ENCODE measurements at regions not wholly inside any gene's neighbourhood (a gene's known extent, or its start where the extent isn't known, plus 50 kb on each side); places are given as distances from the start of the nearest gene placed in this dataset.
A peak's percentile ranks its signal among the peaks of the same experiment; 100 is the strongest.

GRCh38 chr1:221045842-221046831 is 166.9 kb downstream of the HLX start (continued):
- TF ChIP-seq, protein P1, sequence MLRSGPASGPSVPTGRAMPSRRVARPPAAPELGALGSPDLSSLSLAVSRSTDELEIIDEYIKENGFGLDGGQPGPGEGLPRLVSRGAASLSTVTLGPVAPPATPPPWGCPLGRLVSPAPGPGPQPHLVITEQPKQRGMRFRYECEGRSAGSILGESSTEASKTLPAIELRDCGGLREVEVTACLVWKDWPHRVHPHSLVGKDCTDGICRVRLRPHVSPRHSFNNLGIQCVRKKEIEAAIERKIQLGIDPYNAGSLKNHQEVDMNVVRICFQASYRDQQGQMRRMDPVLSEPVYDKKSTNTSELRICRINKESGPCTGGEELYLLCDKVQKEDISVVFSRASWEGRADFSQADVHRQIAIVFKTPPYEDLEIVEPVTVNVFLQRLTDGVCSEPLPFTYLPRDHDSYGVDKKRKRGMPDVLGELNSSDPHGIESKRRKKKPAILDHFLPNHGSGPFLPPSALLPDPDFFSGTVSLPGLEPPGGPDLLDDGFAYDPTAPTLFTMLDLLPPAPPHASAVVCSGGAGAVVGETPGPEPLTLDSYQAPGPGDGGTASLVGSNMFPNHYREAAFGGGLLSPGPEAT (IDR thresholded peaks at IDR 0.05; ENCODE audit: low read depth): peak; percentile 81
- TF ChIP-seq SPI1 (IDR thresholded peaks at IDR 0.05; ENCODE audit: borderline replicate concordance, insufficient read depth, low read depth, low read length): peak; percentile 91
- peak; percentile 18; the same call in 1 of the 2 replicates for TF ChIP-seq YY1 (IDR thresholded peaks at IDR 0.05; ENCODE audit: low read depth, low read length)
- peak; percentile 85 for TF ChIP-seq IRF4 (IDR thresholded peaks at IDR 0.05; ENCODE audit: low read depth, low read length)
- peak; percentile 55; the same call in 1 of the 2 replicates for TF ChIP-seq ATF7 (IDR thresholded peaks at IDR 0.05; ENCODE audit: low read depth)
- TF ChIP-seq JUNB (IDR thresholded peaks at IDR 0.05): peak; percentile 91
- peak; percentile 17; the same call in 1 of the 2 replicates for TF ChIP-seq CHD2 (IDR thresholded peaks at IDR 0.05; ENCODE audit: borderline replicate concordance, low read depth, low read length)
- TF ChIP-seq GATAD2B (conservative IDR thresholded peaks at IDR 0.05; ENCODE audit: low read depth): peak; percentile 53; the same call in 1 of the 2 replicates
- peak; percentile 87 to 90 for TF ChIP-seq EP300 (IDR thresholded peaks at IDR 0.05; ENCODE audit: borderline replicate concordance in 1 of 2, control insufficient read depth in 1 of 2, low read depth in 2 of 2, low read length in 2 of 2)
- TF ChIP-seq, protein P2, sequence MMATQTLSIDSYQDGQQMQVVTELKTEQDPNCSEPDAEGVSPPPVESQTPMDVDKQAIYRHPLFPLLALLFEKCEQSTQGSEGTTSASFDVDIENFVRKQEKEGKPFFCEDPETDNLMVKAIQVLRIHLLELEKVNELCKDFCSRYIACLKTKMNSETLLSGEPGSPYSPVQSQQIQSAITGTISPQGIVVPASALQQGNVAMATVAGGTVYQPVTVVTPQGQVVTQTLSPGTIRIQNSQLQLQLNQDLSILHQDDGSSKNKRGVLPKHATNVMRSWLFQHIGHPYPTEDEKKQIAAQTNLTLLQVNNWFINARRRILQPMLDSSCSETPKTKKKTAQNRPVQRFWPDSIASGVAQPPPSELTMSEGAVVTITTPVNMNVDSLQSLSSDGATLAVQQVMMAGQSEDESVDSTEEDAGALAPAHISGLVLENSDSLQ (IDR thresholded peaks at IDR 0.05): 0 out of 2 replicates have a peak, but pooled peaks have one; percentile 14
- TF ChIP-seq BHLHE40 (IDR thresholded peaks at IDR 0.05; ENCODE audit: borderline replicate concordance in 1 of 2, low read depth in 2 of 2, low read length in 1 of 2): peak; percentile 77 to 80
- TF ChIP-seq CUX1 (IDR thresholded peaks at IDR 0.05; ENCODE audit: insufficient replicate concordance, low read depth, low read length): peak; percentile 63
- TF ChIP-seq MYC (IDR thresholded peaks at IDR 0.05; ENCODE audit: insufficient read depth, insufficient read length, insufficient replicate concordance, low read length, severe bottlenecking): no peak
- no peak for TF ChIP-seq ZSCAN29 (IDR thresholded peaks at IDR 0.05)
- peak; percentile 94 for TF ChIP-seq IKZF1 (conservative IDR thresholded peaks at IDR 0.05)
- peak; percentile 88 for TF ChIP-seq BCL3 (IDR thresholded peaks at IDR 0.05; ENCODE audit: borderline replicate concordance, insufficient read depth, low read depth, low read length, poor library complexity, severe bottlenecking)
- TF ChIP-seq ZBED1 (IDR thresholded peaks at IDR 0.05; ENCODE audit: borderline replicate concordance): peak; percentile 89
- TF ChIP-seq PML (IDR thresholded peaks at IDR 0.05; ENCODE audit: low read length): peak; percentile 54; the same call in 1 of the 2 replicates
